H9 (cell line): ENCODE measurements at regions not wholly inside any gene's neighbourhood (a gene's known extent, or its start where the extent isn't known, plus 50 kb on each side); places are given as distances from the start of the nearest gene placed in this dataset.

Experiments used
- DNase-seq: peaks from one replicate; pipeline ENCODE4 v3.0.0-alpha.2; 2017
- H2AFZ ChIP-seq: one replicate; pipeline ENCODE4 v1.6.1; 2013; ENCODE audit warnings: mild to moderate bottlenecking, low read length, control low read depth, moderate library complexity
- H2AK5ac ChIP-seq: 2 replicates; pipeline ENCODE4 v1.6.1; 2013; ENCODE audit warnings: low read length, control low read depth, mixed read lengths; ENCODE audit not compliant: insufficient read length
- H2BK120ac ChIP-seq: one replicate; pipeline ENCODE4 v1.6.1; 2013; ENCODE audit warnings: low read depth, mild to moderate bottlenecking, low read length, control low read depth, inconsistent platforms; ENCODE audit not compliant: poor library complexity, severe bottlenecking
- H2BK12ac ChIP-seq: 2 replicates; pipeline ENCODE4 v1.6.1; 2013; ENCODE audit warnings: low read length, control low read depth, mixed read lengths, low read depth; ENCODE audit not compliant: insufficient read length
- H2BK15ac ChIP-seq: 2 replicates; pipeline ENCODE4 v1.6.1; 2013; ENCODE audit warnings: low read depth, low read length, control low read depth
- H2BK20ac ChIP-seq: one replicate; pipeline ENCODE4 v1.6.1; 2013; ENCODE audit warnings: low read depth, mild to moderate bottlenecking, low read length, control low read depth, inconsistent platforms; ENCODE audit not compliant: poor library complexity, severe bottlenecking
- H2BK5ac ChIP-seq: 2 replicates; pipeline ENCODE4 v1.6.1; 2013; ENCODE audit warnings: low read length, control low read depth, mixed read lengths; ENCODE audit not compliant: insufficient read length
- H3K14ac ChIP-seq: 2 replicates; pipeline ENCODE4 v1.6.1; 2013; ENCODE audit warnings: low read length, control low read depth; ENCODE audit not compliant: insufficient read depth
- H3K18ac ChIP-seq: 2 replicates; pipeline ENCODE4 v1.6.1; 2013; ENCODE audit warnings: low read depth, mild to moderate bottlenecking, mixed read lengths, low read length, control low read depth; ENCODE audit not compliant: insufficient read length
- H3K23ac ChIP-seq: 2 replicates; pipeline ENCODE4 v1.6.1; 2013; ENCODE audit warnings: low read length, control low read depth, mixed read lengths, low read depth; ENCODE audit not compliant: insufficient read length
- H3K23me2 ChIP-seq: 2 replicates; pipeline ENCODE4 v1.6.1; 2013; ENCODE audit warnings: low read depth, mild to moderate bottlenecking, mixed read lengths, low read length, control low read depth; ENCODE audit not compliant: insufficient read length, poor library complexity, severe bottlenecking
- H3K27ac ChIP-seq: 2 replicates; pipeline ENCODE4 v1.5.1; 2013; ENCODE audit warnings: low read length, control low read depth, mixed read lengths, low read depth; ENCODE audit not compliant: insufficient read length
- H3K27me3 ChIP-seq: 2 replicates; pipeline ENCODE4 v1.6.1; 2013; ENCODE audit warnings: low read length, control low read depth, inconsistent platforms; ENCODE audit not compliant: insufficient read depth
- H3K4ac ChIP-seq: 2 replicates; pipeline ENCODE4 v1.6.1; 2013; ENCODE audit warnings: low read depth, mild to moderate bottlenecking, control low read depth, inconsistent platforms, low read length, moderate library complexity
- H3K4me1 ChIP-seq: 2 replicates; pipeline ENCODE4 v1.6.1; 2013; ENCODE audit warnings: low read length, control low read depth, inconsistent platforms; ENCODE audit not compliant: insufficient read depth
- H3K4me2 ChIP-seq: 2 replicates; pipeline ENCODE4 v1.6.1; 2013; ENCODE audit warnings: low read length, control low read depth, mixed read lengths; ENCODE audit not compliant: insufficient read length, insufficient read depth
- H3K56ac ChIP-seq: 2 replicates; pipeline ENCODE4 v1.6.1; 2013; ENCODE audit warnings: low read depth, mild to moderate bottlenecking, mixed read lengths, low read length, control low read depth; ENCODE audit not compliant: insufficient read length
- H3K79me1 ChIP-seq: 2 replicates; pipeline ENCODE4 v1.6.1; 2013; ENCODE audit warnings: low read depth, mild to moderate bottlenecking, moderate library complexity, low read length, control low read depth, inconsistent platforms; ENCODE audit not compliant: insufficient read depth, poor library complexity, severe bottlenecking
- H3K79me2 ChIP-seq: 2 replicates; pipeline ENCODE4 v1.6.1; 2013; ENCODE audit warnings: low read length, control low read depth, inconsistent platforms; ENCODE audit not compliant: insufficient read depth
- H3K9ac ChIP-seq: 2 replicates; pipeline ENCODE4 v1.6.1; 2013; ENCODE audit warnings: low read length, control low read depth, mixed read lengths; ENCODE audit not compliant: insufficient read length; ENCODE audit errors: extremely low read depth
- H3K9me3 ChIP-seq: one replicate; pipeline ENCODE4 v1.6.1; 2013; ENCODE audit warnings: low read depth, low read length, inconsistent platforms; ENCODE audit not compliant: control insufficient read depth
- H3T11ph ChIP-seq: one replicate; pipeline ENCODE4 v1.6.1; 2013; ENCODE audit warnings: mild to moderate bottlenecking, low read length, control low read depth, inconsistent platforms
- H4K20me1 ChIP-seq: one replicate; pipeline ENCODE4 v1.6.1; 2013; ENCODE audit not compliant: control insufficient read depth, insufficient read length, insufficient read depth
- H4K5ac ChIP-seq: 2 replicates; pipeline ENCODE4 v1.6.1; 2013; ENCODE audit warnings: low read depth, mild to moderate bottlenecking, mixed read lengths, low read length, control low read depth; ENCODE audit not compliant: insufficient read length
- H4K8ac ChIP-seq: replicated peaks from 2 replicates; pipeline ENCODE4 v1.6.1; 2013; ENCODE audit warnings: low read length, control low read depth, mixed read lengths, low read depth; ENCODE audit not compliant: insufficient read length
- H4K91ac ChIP-seq: 2 replicates; pipeline ENCODE4 v1.6.1; 2013; ENCODE audit warnings: low read depth, mild to moderate bottlenecking, moderate library complexity, mixed read lengths, low read length, control low read depth; ENCODE audit not compliant: insufficient read length
- H3K27ac Mint-ChIP-seq, 3 experiments: 2 replicates in 2 of 3; 3 replicates in 1 of 3; pipeline ENCODE4 v1.8.0; 2020 to 2021; ENCODE audit warnings: mixed read lengths in 3 of 3, mild to moderate bottlenecking in 1 of 3, moderate library complexity in 1 of 3
- H3K27me3 Mint-ChIP-seq: 2 replicates; pipeline ENCODE4 v1.8.0; 2021; ENCODE audit warnings: low read depth, mild to moderate bottlenecking, moderate library complexity, mixed read lengths
- H3K36me3 Mint-ChIP-seq, 3 experiments: 2 replicates in 2 of 3; 3 replicates in 1 of 3; pipeline ENCODE4 v1.8.0; 2020 to 2021; ENCODE audit warnings: low read depth in 3 of 3, mixed read lengths in 3 of 3; ENCODE audit not compliant: insufficient read depth in 1 of 3
- H3K4me1 Mint-ChIP-seq, 2 experiments: 2 replicates each; pipeline ENCODE4 v1.8.0; 2020; ENCODE audit warnings: mixed read lengths in 2 of 2
- H3K4me3 Mint-ChIP-seq, 2 experiments: 2 replicates in 1 of 2; 3 replicates in 1 of 2; pipeline ENCODE4 v1.8.0; 2020 to 2021; ENCODE audit warnings: mild to moderate bottlenecking in 2 of 2, mixed read lengths in 2 of 2, moderate library complexity in 1 of 2
- H3K9me3 Mint-ChIP-seq, 2 experiments: 2 replicates in 1 of 2; 3 replicates in 1 of 2; pipeline ENCODE4 v1.8.0; 2020; ENCODE audit warnings: mild to moderate bottlenecking in 2 of 2, mixed read lengths in 2 of 2, moderate library complexity in 1 of 2
- WGBS: extraction: QIAGEN DNeasy Blood & Tissue Kit; methylation state at CpG from one replicate; pipeline ENCODE4 v1.1.7; 2013; ENCODE audit warnings: missing lambda C conversion rate, low lambda C conversion rate, mixed read lengths; ENCODE audit not compliant: insufficient read length; ENCODE audit errors: extremely low coverage; 5-methylcytosine and 5-hydroxymethylcytosine counted together
- TF ChIP-seq, protein P1 (sequence below): fragments of 200-600 bp; sonication (generic); conservative IDR thresholded peaks from 3 replicates; pipeline ENCODE4 v1.8.0; 2021; ENCODE audit warnings: antibody characterized with exemption, mild to moderate bottlenecking

DNA sequence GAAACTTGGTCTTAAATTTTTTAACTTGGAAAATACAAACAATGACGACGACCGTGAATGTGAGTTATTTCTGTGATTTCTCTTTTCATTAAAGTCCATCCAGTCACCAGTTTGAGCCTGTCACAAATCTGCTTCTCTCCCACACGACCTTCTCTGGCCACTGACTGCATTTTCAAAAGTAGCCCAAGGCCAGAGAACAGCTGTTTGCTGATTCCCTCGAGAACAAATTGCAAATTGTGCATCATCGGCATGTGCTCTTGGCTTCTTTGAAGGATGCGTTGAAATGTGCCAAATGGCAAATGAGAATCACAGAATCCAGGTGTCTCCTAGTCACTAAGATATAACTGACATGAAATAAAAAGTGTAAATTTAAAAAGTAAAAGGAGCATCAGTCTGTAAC, 106.4 kb downstream of the AQP9 start:
- Histone ChIP-seq H3K23ac (no peak overlapping the region), H2BK5ac (no peak overlapping the region), H3K56ac (no peak overlapping the region), H3K27me3 (no peaks in the 10 kb centered on the region), H3K4me1 (no peaks in the 10 kb centered on the region), H2BK20ac (no peak overlapping the region), H3K27ac (no peak overlapping the region), H4K20me1 (no peaks in the 10 kb centered on the region), H3K79me2 (no peaks in the 10 kb centered on the region), H2AK5ac (no peak overlapping the region), H2AFZ (no peak overlapping the region), H3K14ac (no peak overlapping the region), H2BK120ac (no peak overlapping the region), H3T11ph (no peak overlapping the region), H3K79me1 (no peaks in the 10 kb centered on the region), H3K9ac (no peak overlapping the region), H3K18ac (no peak overlapping the region), H3K4me2 (no peak overlapping the region), H3K4ac (no peak overlapping the region), H3K9me3 (no peaks in the 10 kb centered on the region), H4K8ac (no peak overlapping the region), H3K23me2 (no peaks in the 10 kb centered on the region), H2BK15ac (no peak overlapping the region), H4K5ac (no peak overlapping the region), H2BK12ac (no peak overlapping the region), H4K91ac (no peak overlapping the region)
- Mint-ChIP-seq H3K27me3 (peaks cover 13% of the 10 kb centered on the region), H3K27ac (no peak overlapping the region), H3K4me1 (peaks cover 25 to 28% of the 10 kb centered on the region in 2 experiments), H3K4me3 (no peak overlapping the region), H3K36me3 (no peaks in the 10 kb centered on the region), H3K9me3 (no peaks in the 10 kb centered on the region; a peak in 1 of 5 replicates)
- no peak for DNase-seq
- WGBS = no CpG with 5 or more reads among the region's 7 CpGs
- TF ChIP-seq, protein P1, sequence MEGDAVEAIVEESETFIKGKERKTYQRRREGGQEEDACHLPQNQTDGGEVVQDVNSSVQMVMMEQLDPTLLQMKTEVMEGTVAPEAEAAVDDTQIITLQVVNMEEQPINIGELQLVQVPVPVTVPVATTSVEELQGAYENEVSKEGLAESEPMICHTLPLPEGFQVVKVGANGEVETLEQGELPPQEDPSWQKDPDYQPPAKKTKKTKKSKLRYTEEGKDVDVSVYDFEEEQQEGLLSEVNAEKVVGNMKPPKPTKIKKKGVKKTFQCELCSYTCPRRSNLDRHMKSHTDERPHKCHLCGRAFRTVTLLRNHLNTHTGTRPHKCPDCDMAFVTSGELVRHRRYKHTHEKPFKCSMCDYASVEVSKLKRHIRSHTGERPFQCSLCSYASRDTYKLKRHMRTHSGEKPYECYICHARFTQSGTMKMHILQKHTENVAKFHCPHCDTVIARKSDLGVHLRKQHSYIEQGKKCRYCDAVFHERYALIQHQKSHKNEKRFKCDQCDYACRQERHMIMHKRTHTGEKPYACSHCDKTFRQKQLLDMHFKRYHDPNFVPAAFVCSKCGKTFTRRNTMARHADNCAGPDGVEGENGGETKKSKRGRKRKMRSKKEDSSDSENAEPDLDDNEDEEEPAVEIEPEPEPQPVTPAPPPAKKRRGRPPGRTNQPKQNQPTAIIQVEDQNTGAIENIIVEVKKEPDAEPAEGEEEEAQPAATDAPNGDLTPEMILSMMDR = no peak
